AG04449 (cell line): ENCODE measurements at regions not wholly inside any gene's neighbourhood (a gene's known extent, or its start where the extent isn't known, plus 50 kb on each side); places are given as distances from the start of the nearest gene placed in this dataset.

Source experiments
- CTCF ChIA-PET: fragments of 350-600 bp; formaldehyde crosslinking; extraction: SDS; loops from one replicate; lab custom pipeline; 2021; ENCODE audit warnings: antibody characterized with exemption; lab: Yijun Ruan, JAX
- POLR2A ChIA-PET: fragments of 400-600, 350-600 bp; formaldehyde crosslinking; extraction: SDS; loops from one replicate; lab custom pipeline; 2020; ENCODE audit warnings: antibody characterized with exemption, inconsistent platforms; lab: Yijun Ruan, JAX
- DNase-seq: peaks from one replicate; pipeline ENCODE4 v3.0.0-alpha.2; 2010; ENCODE audit warnings: low read depth, low spot score
- H3K4me3 ChIP-seq: 2 replicates; pipeline ENCODE4 v1.5.1; 2011; ENCODE audit warnings: low read depth, mild to moderate bottlenecking, control low read depth, low read length
- TF ChIP-seq, protein P1 (sequence below): IDR thresholded peaks from one replicate; pipeline ENCODE4 v1.5.1; 2011; ENCODE audit warnings: mild to moderate bottlenecking, moderate library complexity, low read length, control low read depth, inconsistent platforms; ENCODE audit not compliant: insufficient read depth; ENCODE audit errors: missing control alignments

GRCh38 chr12:131457331-131458047 is 253.4 kb upstream of the SFSWAP start:
- no peak for DNase-seq
- CTCF ChIA-PET = no interaction called here
- TF ChIP-seq, protein P1, sequence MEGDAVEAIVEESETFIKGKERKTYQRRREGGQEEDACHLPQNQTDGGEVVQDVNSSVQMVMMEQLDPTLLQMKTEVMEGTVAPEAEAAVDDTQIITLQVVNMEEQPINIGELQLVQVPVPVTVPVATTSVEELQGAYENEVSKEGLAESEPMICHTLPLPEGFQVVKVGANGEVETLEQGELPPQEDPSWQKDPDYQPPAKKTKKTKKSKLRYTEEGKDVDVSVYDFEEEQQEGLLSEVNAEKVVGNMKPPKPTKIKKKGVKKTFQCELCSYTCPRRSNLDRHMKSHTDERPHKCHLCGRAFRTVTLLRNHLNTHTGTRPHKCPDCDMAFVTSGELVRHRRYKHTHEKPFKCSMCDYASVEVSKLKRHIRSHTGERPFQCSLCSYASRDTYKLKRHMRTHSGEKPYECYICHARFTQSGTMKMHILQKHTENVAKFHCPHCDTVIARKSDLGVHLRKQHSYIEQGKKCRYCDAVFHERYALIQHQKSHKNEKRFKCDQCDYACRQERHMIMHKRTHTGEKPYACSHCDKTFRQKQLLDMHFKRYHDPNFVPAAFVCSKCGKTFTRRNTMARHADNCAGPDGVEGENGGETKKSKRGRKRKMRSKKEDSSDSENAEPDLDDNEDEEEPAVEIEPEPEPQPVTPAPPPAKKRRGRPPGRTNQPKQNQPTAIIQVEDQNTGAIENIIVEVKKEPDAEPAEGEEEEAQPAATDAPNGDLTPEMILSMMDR = no peak
- POLR2A ChIA-PET = no interaction called here
- no peak overlapping the region for H3K4me3 ChIP-seq

DNA sequence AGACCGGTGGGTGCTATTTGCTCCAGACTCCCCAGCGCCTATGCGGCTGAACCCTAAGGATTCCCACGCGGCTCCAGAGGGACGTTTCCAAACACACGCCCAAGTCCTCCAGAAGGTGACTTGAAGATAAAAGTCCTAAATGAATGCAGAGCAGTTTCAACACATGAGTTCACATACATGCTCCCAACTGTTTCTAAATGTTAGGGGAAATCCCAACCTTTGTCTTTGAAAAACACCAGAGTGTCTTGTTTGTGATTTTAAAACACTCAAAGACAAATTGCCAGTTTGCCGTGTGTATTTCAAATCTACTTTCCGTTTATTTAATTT is 252.9 kb upstream of the SFSWAP start:
- no peak overlapping the region for H3K4me3 ChIP-seq
- POLR2A ChIA-PET = no interaction called here
- TF ChIP-seq, protein P1 = no peak
- CTCF ChIA-PET = no interaction called here
- no peak for DNase-seq

DNA sequence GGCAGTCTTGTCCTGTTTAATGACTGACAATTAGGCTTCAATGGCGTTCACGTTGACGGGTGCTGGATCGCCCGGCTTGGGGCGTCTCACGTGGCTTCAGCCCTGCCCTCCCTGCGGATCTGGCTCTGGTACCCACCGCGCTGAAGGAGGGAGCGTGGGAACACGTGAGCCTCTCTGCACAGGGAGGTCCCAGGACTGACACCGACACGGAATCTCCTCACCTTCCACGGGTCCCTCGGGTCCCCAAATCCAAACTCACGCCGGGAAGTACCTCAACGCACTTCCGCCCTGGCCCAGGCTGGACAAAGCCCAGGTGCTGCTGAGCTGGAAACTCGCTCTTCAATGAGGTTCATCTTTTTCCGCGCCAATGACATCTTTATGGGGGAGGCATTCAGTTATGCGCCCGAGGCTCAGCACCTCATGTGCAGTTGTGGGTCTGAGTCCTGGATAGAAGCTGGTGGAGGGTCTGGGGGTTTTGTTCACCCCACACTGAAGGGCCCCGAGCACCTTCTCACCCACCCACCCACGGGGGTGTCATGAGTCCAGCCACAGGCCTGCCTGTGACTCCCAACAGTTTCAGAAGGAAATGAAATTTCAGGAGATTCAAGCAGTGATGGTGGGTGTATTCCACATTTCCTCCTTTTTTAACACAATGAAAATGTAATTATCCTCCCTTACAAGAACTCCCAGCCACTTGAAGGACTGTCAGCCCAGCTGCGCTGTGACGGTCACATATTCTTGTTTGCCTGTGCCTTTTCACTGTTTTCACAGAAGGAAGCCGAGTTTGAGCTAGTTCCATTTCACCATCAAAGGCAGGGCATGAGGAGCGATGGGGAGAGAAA is 251.7 kb upstream of the SFSWAP start:
- ChIA-PET POLR2A (no interaction called here), CTCF (no interaction called here)
- DNase-seq = no peak
- H3K4me3 ChIP-seq = no peak overlapping the region
- TF ChIP-seq, protein P1 = no peak

DNA sequence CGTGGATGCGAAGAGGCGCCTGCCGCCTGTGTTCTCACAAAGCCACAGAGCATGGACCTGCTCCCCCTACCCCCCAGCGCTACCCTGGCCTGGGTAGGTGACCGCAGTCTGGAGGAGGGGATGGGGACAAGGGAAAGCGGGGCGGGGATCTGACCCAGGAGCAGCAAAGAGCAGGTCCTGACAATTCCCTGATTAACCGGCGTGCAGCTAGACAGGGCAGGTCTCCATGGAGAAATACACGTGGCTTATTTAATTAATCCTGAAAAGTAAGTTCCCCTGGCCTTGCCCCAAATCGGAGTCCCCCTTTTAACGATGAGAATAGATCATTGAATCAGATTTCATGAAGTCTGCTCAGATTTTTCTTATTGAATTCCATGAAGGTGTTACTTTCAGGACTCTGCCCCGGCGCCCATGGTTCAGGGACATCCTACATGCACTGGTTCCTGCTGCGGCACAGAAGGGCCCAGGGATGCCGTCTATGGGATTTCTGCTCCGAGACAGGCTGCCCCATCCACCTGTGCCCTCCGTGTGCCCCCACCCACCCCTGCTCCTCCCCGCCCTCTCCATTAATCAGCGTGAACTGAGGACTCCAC is 251.0 kb upstream of the SFSWAP start:
- ChIA-PET POLR2A (no interaction called here), CTCF (no interaction called here)
- DNase-seq = no peak
- H3K4me3 ChIP-seq = no peak overlapping the region
- TF ChIP-seq, protein P1 = no peak

GRCh38 chr12:131460520-131460919 is 250.4 kb upstream of the SFSWAP start:
- ChIA-PET CTCF (no interaction called here), POLR2A (no interaction called here)
- no peak for DNase-seq
- TF ChIP-seq, protein P1 = no peak
- no peak overlapping the region for H3K4me3 ChIP-seq

GRCh38 chr12:131461096-131461495 is 249.8 kb upstream of the SFSWAP start:
- ChIA-PET POLR2A (no interaction called here), CTCF (no interaction called here)
- no peak overlapping the region for H3K4me3 ChIP-seq
- TF ChIP-seq, protein P1 = no peak
- no peak for DNase-seq
